IMR-90 (cell line): ENCODE measurements at regions not wholly inside any gene's neighbourhood (a gene's known extent, or its start where the extent isn't known, plus 50 kb on each side); places are given as distances from the start of the nearest gene placed in this dataset.

Source experiments
- ATAC-seq: fragments of 200-7000 bp; cut with Tn5 transposase; 2 replicates; pipeline ENCODE4 v1.9.1; 2020; ENCODE audit warnings: low read depth, mild to moderate bottlenecking, moderate library complexity
- BruUV-seq: library from RNA; stranded (reverse); fragments of 400-500 nt; replicated peaks from 2 replicates; lab custom pipeline; 2021; lab: Mats Ljungman, UMichigan
- CTCF ChIA-PET: fragments of 300-600 bp; formaldehyde crosslinking; extraction: SDS; loops from one replicate; lab custom pipeline; 2021; ENCODE audit warnings: antibody characterized with exemption; lab: Yijun Ruan, JAX
- POLR2A ChIA-PET: fragments of 300-600 bp; sonication (Branson Sonifier 250); formaldehyde crosslinking; loops from one replicate; lab custom pipeline; 2022; ENCODE audit warnings: antibody characterized with exemption; ENCODE audit not compliant: unreplicated experiment; lab: Charles Lee
- DNase-seq: peaks from one replicate; pipeline ENCODE4 v3.0.0; 2013
- H2AFZ ChIP-seq: replicated peaks from 2 replicates; pipeline ENCODE3; 2013; ENCODE audit warnings: low read length, mild to moderate bottlenecking; ENCODE audit not compliant: poor library complexity
- H2AK5ac ChIP-seq: 2 replicates; pipeline ENCODE4 v1.6.1; 2013; ENCODE audit warnings: low read depth, low read length, inconsistent platforms
- H2AK9ac ChIP-seq: replicated peaks from 2 replicates; pipeline ENCODE3; 2013; ENCODE audit warnings: mild to moderate bottlenecking, low read depth, low read length, moderate library complexity; ENCODE audit not compliant: poor library complexity
- H2BK120ac ChIP-seq: 2 replicates; pipeline ENCODE4 v1.6.1; 2013; ENCODE audit warnings: low read depth, low read length, inconsistent platforms
- H2BK15ac ChIP-seq: 3 replicates; pipeline ENCODE4 v1.6.1; 2013; ENCODE audit warnings: low read depth, low read length, inconsistent platforms
- H2BK20ac ChIP-seq: 2 replicates; pipeline ENCODE4 v1.6.1; 2013; ENCODE audit warnings: low read depth, mild to moderate bottlenecking, inconsistent platforms, low read length, moderate library complexity
- H2BK5ac ChIP-seq: 2 replicates; pipeline ENCODE4 v1.6.1; 2013; ENCODE audit warnings: mild to moderate bottlenecking, low read depth, low read length, inconsistent platforms; ENCODE audit not compliant: poor library complexity, severe bottlenecking
- H3K14ac ChIP-seq: replicated peaks from 2 replicates; pipeline ENCODE4 v1.6.1; 2013; ENCODE audit warnings: low read depth, low read length, inconsistent platforms
- H3K18ac ChIP-seq: 2 replicates; pipeline ENCODE4 v1.6.1; 2013; ENCODE audit warnings: low read depth, low read length, control low read depth
- H3K23ac ChIP-seq: 2 replicates; pipeline ENCODE4 v1.6.1; 2013; ENCODE audit warnings: low read depth, low read length, inconsistent platforms
- H3K27ac ChIP-seq: 2 replicates; pipeline ENCODE4 v1.5.1; 2013; ENCODE audit warnings: mild to moderate bottlenecking, control low read depth, low read length; ENCODE audit not compliant: insufficient read depth
- H3K27me3 ChIP-seq: 2 replicates; pipeline ENCODE4 v1.6.1; 2013; ENCODE audit warnings: low read length; ENCODE audit not compliant: control insufficient read depth, insufficient read depth
- H3K36me3 ChIP-seq: 2 replicates; pipeline ENCODE4 v1.6.1; 2013; ENCODE audit warnings: low read length, mixed read lengths; ENCODE audit not compliant: control insufficient read depth, insufficient read depth
- H3K4ac ChIP-seq: 2 replicates; pipeline ENCODE4 v1.6.1; 2013; ENCODE audit warnings: low read depth, low read length, inconsistent platforms
- H3K4me1 ChIP-seq: 2 replicates; pipeline ENCODE4 v1.6.1; 2013; ENCODE audit warnings: low read length, mixed read lengths; ENCODE audit not compliant: control insufficient read depth, insufficient read depth
- H3K4me2 ChIP-seq: 2 replicates; pipeline ENCODE4 v1.6.1; 2013; ENCODE audit warnings: low read depth, mild to moderate bottlenecking, control low read depth, low read length, moderate library complexity
- H3K4me3 ChIP-seq: 2 replicates; pipeline ENCODE4 v1.5.1; 2013; ENCODE audit warnings: low read depth, mild to moderate bottlenecking, control low read depth, low read length, moderate library complexity; ENCODE audit not compliant: insufficient read depth
- H3K56ac ChIP-seq: 2 replicates; pipeline ENCODE4 v1.6.1; 2013; ENCODE audit warnings: low read length, inconsistent platforms; ENCODE audit not compliant: insufficient read depth; ENCODE audit errors: extremely low read depth
- H3K79me1 ChIP-seq, 2 experiments: 2 replicates each; pipeline ENCODE4 v1.6.1; 2013; ENCODE audit warnings: low read length in 2 of 2, inconsistent platforms in 1 of 2, low read depth in 1 of 2
- H3K9ac ChIP-seq: 2 replicates; pipeline ENCODE4 v1.6.1; 2013; ENCODE audit warnings: low read depth, low read length, control low read depth
- H3K9me1 ChIP-seq: 2 replicates; pipeline ENCODE4 v1.6.1; 2013; ENCODE audit warnings: low read length, inconsistent platforms; ENCODE audit not compliant: insufficient read depth
- H3K9me3 ChIP-seq: 2 replicates; pipeline ENCODE4 v1.6.1; 2013; ENCODE audit warnings: low read length; ENCODE audit not compliant: control insufficient read depth, insufficient read depth
- H4K20me1 ChIP-seq: 2 replicates; pipeline ENCODE4 v1.6.1; 2013; ENCODE audit warnings: low read length, inconsistent platforms; ENCODE audit not compliant: insufficient read depth
- H4K5ac ChIP-seq: 2 replicates; pipeline ENCODE4 v1.6.1; 2013; ENCODE audit warnings: mild to moderate bottlenecking, low read depth, low read length, control low read depth
- H4K8ac ChIP-seq, 2 experiments: 2 replicates each; pipeline ENCODE4 v1.6.1; 2013; ENCODE audit warnings: low read depth in 2 of 2, low read length in 2 of 2, control low read depth in 1 of 2, inconsistent platforms in 1 of 2
- H4K91ac ChIP-seq: 2 replicates; pipeline ENCODE4 v1.6.1; 2013; ENCODE audit warnings: low read depth, low read length, inconsistent platforms; ENCODE audit not compliant: insufficient read depth
- FOS ChIP-seq: fragments of 150-350 bp; IDR thresholded peaks from 2 replicates; pipeline ENCODE4 v1.6.1; 2016; ENCODE audit warnings: low read depth, low read length
- MXI1 ChIP-seq: IDR thresholded peaks from 2 replicates; pipeline ENCODE4 v1.6.1; 2012; ENCODE audit warnings: low read depth, mild to moderate bottlenecking, low read length, moderate library complexity, borderline replicate concordance
- RFX5 ChIP-seq: IDR thresholded peaks from 2 replicates; pipeline ENCODE4 v1.8.0; 2012; ENCODE audit warnings: low read depth, mild to moderate bottlenecking, low read length, moderate library complexity
- WGBS, 2 experiments: methylation state at CpG; one replicate each; pipeline versions ENCODE4 v1.1.5 to v1.1.7; 2013; ENCODE audit warnings: missing lambda C conversion rate in 2 of 2; ENCODE audit not compliant: insufficient read length in 1 of 2; ENCODE audit errors: extremely low coverage in 2 of 2; 5-methylcytosine and 5-hydroxymethylcytosine counted together
- dilution Hi-C: fragments of 300-500 bp; cut with HindIII; formaldehyde crosslinking; loops from one replicate; pipeline ENCODE4 v1.14.3; 2018; ENCODE audit warnings: low sequenced_read_pairs; ENCODE audit not compliant: unreplicated experiment
- in situ Hi-C: fragments of 300-500 bp; cut with MboI; formaldehyde crosslinking; loops from 3 replicates; pipeline ENCODE4 v1.14.3; 2019; ENCODE audit warnings: low sequenced_read_pairs, inconsistent platforms, mixed read lengths
- intact Hi-C: fragments of 100-400 bp; cut with micrococcal nuclease; formaldehyde crosslinking; loops from 2 replicates; pipeline ENCODE4 v1.10.0; 2022
- TF ChIP-seq, protein P1 (sequence below): conservative IDR thresholded peaks from 2 replicates; pipeline ENCODE4 v1.5.1; 2012; ENCODE audit warnings: mild to moderate bottlenecking, low read depth, low read length, improper control_type of control experiment

DNA sequence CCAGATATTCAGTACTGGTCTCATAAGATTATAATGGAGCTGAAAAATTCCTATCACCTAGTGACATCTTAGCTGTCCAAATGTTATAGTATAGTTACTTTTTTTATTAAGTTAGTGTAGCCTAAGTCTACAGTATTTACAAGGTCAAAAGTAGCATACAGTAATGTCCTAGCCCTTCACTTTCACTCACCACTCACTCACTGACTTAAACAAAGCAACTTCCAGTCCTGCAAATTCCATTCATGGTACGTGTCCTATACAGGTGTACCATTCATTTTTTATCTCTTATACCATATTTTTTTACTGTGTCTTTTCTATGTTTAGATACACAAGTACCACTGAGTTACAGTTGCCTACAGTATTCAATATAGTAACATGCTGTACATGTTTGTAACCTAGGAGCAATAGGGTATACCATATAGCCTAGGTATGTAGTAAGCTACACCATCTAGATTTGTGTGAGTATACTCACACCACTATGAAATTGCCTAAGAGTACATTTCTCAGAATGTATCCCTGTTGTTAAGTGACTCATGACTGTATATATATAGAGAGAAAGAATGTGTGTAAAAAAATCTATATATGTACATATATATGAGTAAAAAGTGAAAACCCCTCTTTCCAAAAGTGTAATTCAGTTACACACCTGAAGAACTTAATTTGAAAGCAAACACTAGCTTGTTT lies 234.8 kb upstream of the WWC1 start:
- H3K4me3 ChIP-seq: no peak overlapping the region
- WGBS, 2 experiments: no CpG with 5 or more reads among the region's 1 CpG

More for the DNA sequence above, 234.8 kb upstream of the WWC1 start:
- no peak overlapping the region for H3K56ac ChIP-seq
- no peak overlapping the region for H4K5ac ChIP-seq
- in situ Hi-C loops: no loop called here
- H4K8ac ChIP-seq: no peak overlapping the region
- H3K4me2 ChIP-seq: no peak overlapping the region
- DNase-seq (no peak), ATAC-seq (no peak)
- H2BK120ac ChIP-seq: no peak overlapping the region
- no peaks in the 10 kb centered on the region for H3K27me3 ChIP-seq
- no peak overlapping the region for H3K4ac ChIP-seq
- H3K4me1 ChIP-seq: no peaks in the 10 kb centered on the region
- no peaks in the 10 kb centered on the region for H3K79me1 ChIP-seq
- H2BK15ac ChIP-seq: no peak overlapping the region
- POLR2A ChIA-PET: no interaction called here
- no peak overlapping the region for H2AFZ ChIP-seq
- CTCF ChIA-PET: no interaction called here
- no peak overlapping the region for H4K91ac ChIP-seq
- no peak overlapping the region for H3K27ac ChIP-seq
- no peak overlapping the region for H2AK5ac ChIP-seq
- no peak for TF ChIP-seq MXI1
- no peak for TF ChIP-seq FOS
- TF ChIP-seq, protein P1, sequence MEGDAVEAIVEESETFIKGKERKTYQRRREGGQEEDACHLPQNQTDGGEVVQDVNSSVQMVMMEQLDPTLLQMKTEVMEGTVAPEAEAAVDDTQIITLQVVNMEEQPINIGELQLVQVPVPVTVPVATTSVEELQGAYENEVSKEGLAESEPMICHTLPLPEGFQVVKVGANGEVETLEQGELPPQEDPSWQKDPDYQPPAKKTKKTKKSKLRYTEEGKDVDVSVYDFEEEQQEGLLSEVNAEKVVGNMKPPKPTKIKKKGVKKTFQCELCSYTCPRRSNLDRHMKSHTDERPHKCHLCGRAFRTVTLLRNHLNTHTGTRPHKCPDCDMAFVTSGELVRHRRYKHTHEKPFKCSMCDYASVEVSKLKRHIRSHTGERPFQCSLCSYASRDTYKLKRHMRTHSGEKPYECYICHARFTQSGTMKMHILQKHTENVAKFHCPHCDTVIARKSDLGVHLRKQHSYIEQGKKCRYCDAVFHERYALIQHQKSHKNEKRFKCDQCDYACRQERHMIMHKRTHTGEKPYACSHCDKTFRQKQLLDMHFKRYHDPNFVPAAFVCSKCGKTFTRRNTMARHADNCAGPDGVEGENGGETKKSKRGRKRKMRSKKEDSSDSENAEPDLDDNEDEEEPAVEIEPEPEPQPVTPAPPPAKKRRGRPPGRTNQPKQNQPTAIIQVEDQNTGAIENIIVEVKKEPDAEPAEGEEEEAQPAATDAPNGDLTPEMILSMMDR: no peak
- no peak for TF ChIP-seq RFX5
- no peak overlapping the region for H2BK5ac ChIP-seq
- H3K14ac ChIP-seq: no peak overlapping the region
- no peaks in the 10 kb centered on the region for H4K20me1 ChIP-seq
- H3K23ac ChIP-seq: no peak overlapping the region
- BruUV-seq: no TSS peak
- H2BK20ac ChIP-seq: no peak overlapping the region
- intact Hi-C loops: no loop called here
- no peak overlapping the region for H2AK9ac ChIP-seq
- H3K9me1 ChIP-seq: no peaks in the 10 kb centered on the region
- dilution Hi-C loops: no loop called here
- no peak overlapping the region for H3K18ac ChIP-seq
- H3K9ac ChIP-seq: no peak overlapping the region
- no peaks in the 10 kb centered on the region for H3K9me3 ChIP-seq
- no peaks in the 10 kb centered on the region for H3K36me3 ChIP-seq
